Adrenal gland (tissue), 5 donors: ENCODE measurements at regions not wholly inside any gene's neighbourhood (a gene's known extent, or its start where the extent isn't known, plus 50 kb on each side); places are given as distances from the start of the nearest gene placed in this dataset.

ENCODE experiments used
- CTCF ChIP-seq, 6 experiments: fragments of 450-650 bp in 4 of 6; fragments of 200-600 bp in 2 of 6; sonication (generic) in 1 of 6; IDR thresholded peaks; 1 replicate in 5 of 6; 2 replicates in 1 of 6; pipeline versions ENCODE4 v1.5.1 to v1.8.0; 2016 to 2021; ENCODE audit warnings: antibody characterized with exemption in 6 of 6, mild to moderate bottlenecking in 2 of 6, moderate library complexity in 1 of 6
- POLR2A ChIP-seq, 2 donors: fragments of 450-650 bp; IDR thresholded peaks; one replicate each; pipeline ENCODE4 v1.6.1; 2017; ENCODE audit warnings: antibody characterized with exemption in 2 of 2, mild to moderate bottlenecking in 2 of 2, moderate library complexity in 1 of 2
- donor health status: DM: no; HTN: no; CAD: no.

GRCh38 chr13:40466272-40466671 lies 200.2 kb downstream of the FOXO1 start:
- TF ChIP-seq POLR2A (IDR thresholded peaks at IDR 0.05) (no peak), CTCF (IDR thresholded peaks at IDR 0.05) (no peak)
